Spleen (tissue), 7 donors: ENCODE measurements at regions not wholly inside any gene's neighbourhood (a gene's known extent, or its start where the extent isn't known, plus 50 kb on each side); places are given as distances from the start of the nearest gene placed in this dataset.
A peak's percentile ranks its signal among the peaks of the same experiment; 100 is the strongest.

ENCODE experiments used
- CTCF ChIP-seq, 11 experiments: fragments of 200-600 bp in 7 of 11; fragments of 450-650 bp in 4 of 11; sonication (generic) in 4 of 11; IDR thresholded peaks in 8 of 11; conservative IDR thresholded peaks in 3 of 11; 1 replicate in 7 of 11; 2 replicates in 4 of 11; pipeline versions ENCODE4 v1.4.0 to v1.8.0; 2016 to 2021; ENCODE audit warnings: antibody characterized with exemption in 11 of 11, inconsistent platforms in 4 of 11, mild to moderate bottlenecking in 1 of 11
- POLR2A ChIP-seq, 3 donors: fragments of 450-650 bp; IDR thresholded peaks; one replicate each; pipeline ENCODE4 v1.5.1; 2017; ENCODE audit warnings: antibody characterized with exemption in 3 of 3, mild to moderate bottlenecking in 1 of 3
- POLR2AphosphoS5 ChIP-seq, 3 donors: sonication (generic); formaldehyde crosslinking; IDR thresholded peaks; one replicate each; pipeline ENCODE4 v1.5.1; 2017; ENCODE audit warnings: antibody characterized with exemption in 3 of 3
- donor health status: DM: no; HTN: no; CAD: no; lungs with moderate emphysema.
- donor health status: DM: no; HTN: no; CAD: no.
- donor health status: DM: no; HTN: no; CAD: no.

DNA sequence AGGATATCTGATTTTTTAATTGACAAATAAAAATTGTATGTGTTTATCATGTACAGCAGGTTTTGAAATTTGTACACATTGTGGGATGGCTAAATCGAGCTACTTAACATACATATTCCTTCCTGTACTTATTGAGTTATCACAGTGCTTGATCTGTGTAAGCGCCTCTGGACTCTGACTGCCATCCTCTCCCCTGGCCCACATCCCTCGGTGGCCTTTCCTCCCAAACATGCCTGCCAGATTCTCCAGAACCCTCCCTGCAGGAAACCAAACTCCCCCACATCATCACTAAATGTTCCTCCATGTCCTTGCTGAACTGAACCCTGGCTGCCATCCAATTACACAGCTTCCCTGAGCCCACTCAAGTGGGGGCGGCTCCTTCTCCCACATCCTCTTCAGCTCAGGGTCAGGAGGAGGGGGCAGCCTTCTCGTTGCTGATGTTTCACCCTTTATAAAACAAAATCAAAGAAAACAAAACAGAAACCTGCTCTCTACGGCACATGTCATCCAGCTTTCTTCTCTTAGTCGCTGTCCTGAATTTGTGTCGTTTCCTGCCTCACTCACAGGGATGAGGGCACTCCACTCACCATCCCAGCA is 97.1 kb upstream of the SPATA13 start:
- TF ChIP-seq CTCF (IDR thresholded peaks at IDR 0.05 in 8 of 11, conservative IDR thresholded peaks at IDR 0.05 in 3 of 11) (no peak), POLR2A (IDR thresholded peaks at IDR 0.05) (no peak), POLR2AphosphoS5 (IDR thresholded peaks at IDR 0.05) (peak; percentile 18 to 88 (median 80))
